ENCODE measurements at regions not wholly inside any gene's neighbourhood (a gene's known extent, or its start where the extent isn't known, plus 50 kb on each side); places are given as distances from the start of the nearest gene placed in this dataset.

DNA sequence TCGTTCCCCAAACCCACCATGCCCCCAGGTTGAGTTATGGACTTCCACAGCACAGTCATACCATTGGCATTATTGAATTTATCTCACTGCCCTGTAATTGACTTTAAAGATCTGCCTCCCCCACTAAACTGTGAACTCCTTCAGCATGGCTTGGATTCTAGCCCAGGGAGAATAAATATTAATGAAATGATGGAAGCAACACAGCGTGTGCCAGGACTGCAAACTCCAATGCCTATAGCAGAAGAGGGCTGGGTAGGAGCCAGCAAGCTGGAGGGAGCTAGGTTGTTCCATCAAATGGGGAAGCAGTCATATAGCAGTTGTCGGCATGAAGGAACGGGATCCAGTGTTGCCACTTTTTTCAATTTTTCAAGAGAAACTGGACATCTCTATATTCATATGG, 69.0 kb upstream of the MSX2 start:
- Histone ChIP-seq H3K9me3 (ENCODE audit: insufficient read depth, low read depth, low read length) (no peaks in the 10 kb centered on the region), H3K9ac (ENCODE audit: low read depth, low read length, poor library complexity, severe bottlenecking) (no peak overlapping the region), H4K20me1 (ENCODE audit: insufficient read depth, low read length, poor library complexity, severe bottlenecking) (no peaks in the 10 kb centered on the region), H2AFZ (ENCODE audit: low read length) (no peak overlapping the region), H3K4me1 (ENCODE audit: insufficient read depth, low read length, poor library complexity, severe bottlenecking) (no peaks in the 10 kb centered on the region), H3K79me2 (ENCODE audit: insufficient read depth, low read length) (no peaks in the 10 kb centered on the region), H3K27me3 (ENCODE audit: insufficient read depth, low read length, poor library complexity, severe bottlenecking) (no peaks in the 10 kb centered on the region), H3K4me2 (ENCODE audit: low read depth, low read length, poor library complexity, severe bottlenecking) (no peak overlapping the region), H3F3A (ENCODE audit: low read depth) (no peaks in the 10 kb centered on the region), H3K4me3 (ENCODE audit: low read length, poor library complexity, severe bottlenecking) (no peak overlapping the region), H3K36me3 (ENCODE audit: insufficient read depth, low read length) (no peaks in the 10 kb centered on the region), H3K9me2 (replicated peaks; ENCODE audit: low read depth, low read length) (no peaks in the 10 kb centered on the region)
- TF ChIP-seq CTCF (conservative IDR thresholded peaks at IDR 0.05; ENCODE audit: low read length) (no peak), EZH2phosphoT487 (IDR thresholded peaks at IDR 0.05; ENCODE audit: borderline replicate concordance) (no peak)

GRCh38 chr5:174664180-174664850, 60.1 kb upstream of the MSX2 start:
- Histone ChIP-seq H3K4me2 (ENCODE audit: low read depth, low read length, poor library complexity, severe bottlenecking) (no peak overlapping the region), H3K27me3 (ENCODE audit: insufficient read depth, low read length, poor library complexity, severe bottlenecking) (no peaks in the 10 kb centered on the region), H3K9me2 (replicated peaks; ENCODE audit: low read depth, low read length) (no peaks in the 10 kb centered on the region), H2AFZ (ENCODE audit: low read length) (no peak overlapping the region), H3K9ac (ENCODE audit: low read depth, low read length, poor library complexity, severe bottlenecking) (no peak overlapping the region), H4K20me1 (ENCODE audit: insufficient read depth, low read length, poor library complexity, severe bottlenecking) (no peaks in the 10 kb centered on the region), H3K4me3 (ENCODE audit: low read length, poor library complexity, severe bottlenecking) (no peak overlapping the region), H3K9me3 (ENCODE audit: insufficient read depth, low read depth, low read length) (no peaks in the 10 kb centered on the region; the same call in 1 of the 2 replicates), H3K79me2 (ENCODE audit: insufficient read depth, low read length) (no peaks in the 10 kb centered on the region), H3K36me3 (ENCODE audit: insufficient read depth, low read length) (no peaks in the 10 kb centered on the region), H3K4me1 (ENCODE audit: insufficient read depth, low read length, poor library complexity, severe bottlenecking) (no peaks in the 10 kb centered on the region), H3F3A (ENCODE audit: low read depth) (no peaks in the 10 kb centered on the region)
- TF ChIP-seq EZH2phosphoT487 (IDR thresholded peaks at IDR 0.05; ENCODE audit: borderline replicate concordance) (no peak), CTCF (conservative IDR thresholded peaks at IDR 0.05; ENCODE audit: low read length) (no peak)

DNA sequence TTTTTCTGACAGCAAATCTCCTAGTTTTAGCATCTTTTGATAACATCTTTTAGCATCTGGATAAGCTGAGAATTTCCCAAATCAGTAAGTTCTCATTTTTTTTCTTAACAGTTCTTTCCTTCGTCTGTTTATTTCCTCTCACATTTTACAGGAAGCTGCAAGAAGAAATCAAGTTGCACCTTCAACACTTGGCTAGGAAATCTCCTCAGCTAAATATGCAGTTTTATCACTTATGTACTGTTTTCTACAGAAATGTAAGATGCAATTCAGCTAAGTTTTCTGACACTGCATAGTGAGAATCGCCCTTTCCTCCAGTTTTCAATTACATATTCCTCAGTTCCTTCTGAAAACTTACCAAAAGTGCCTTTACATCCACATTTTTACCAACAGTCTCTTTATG, 59.0 kb upstream of the MSX2 start:
- no peaks in the 10 kb centered on the region for H3K36me3 ChIP-seq (ENCODE audit: insufficient read depth, low read length)
- H3K4me3 ChIP-seq (ENCODE audit: low read length, poor library complexity, severe bottlenecking) = no peak overlapping the region

More for the DNA sequence above, 59.0 kb upstream of the MSX2 start:
- H3K9ac ChIP-seq (ENCODE audit: low read depth, low read length, poor library complexity, severe bottlenecking) = no peak overlapping the region
- H2AFZ ChIP-seq (ENCODE audit: low read length) = no peak overlapping the region
- no peaks in the 10 kb centered on the region for H3K9me2 ChIP-seq (replicated peaks; ENCODE audit: low read depth, low read length)
- H3K4me1 ChIP-seq (ENCODE audit: insufficient read depth, low read length, poor library complexity, severe bottlenecking) = no peaks in the 10 kb centered on the region
- H4K20me1 ChIP-seq (ENCODE audit: insufficient read depth, low read length, poor library complexity, severe bottlenecking) = no peaks in the 10 kb centered on the region
- TF ChIP-seq CTCF (conservative IDR thresholded peaks at IDR 0.05; ENCODE audit: low read length) = no peak
- no peak for TF ChIP-seq EZH2phosphoT487 (IDR thresholded peaks at IDR 0.05; ENCODE audit: borderline replicate concordance)
- H3K79me2 ChIP-seq (ENCODE audit: insufficient read depth, low read length) = no peaks in the 10 kb centered on the region
- no peak overlapping the region for H3K4me2 ChIP-seq (ENCODE audit: low read depth, low read length, poor library complexity, severe bottlenecking)
- H3K9me3 ChIP-seq (ENCODE audit: insufficient read depth, low read depth, low read length) = no peaks in the 10 kb centered on the region; the same call in 1 of the 2 replicates
- no peaks in the 10 kb centered on the region for H3K27me3 ChIP-seq (ENCODE audit: insufficient read depth, low read length, poor library complexity, severe bottlenecking)
- no peaks in the 10 kb centered on the region for H3F3A ChIP-seq (ENCODE audit: low read depth)

Data from Loucy (cell line).